ENCODE measurements at regions not wholly inside any gene's neighbourhood (a gene's known extent, or its start where the extent isn't known, plus 50 kb on each side); places are given as distances from the start of the nearest gene placed in this dataset.

DNA sequence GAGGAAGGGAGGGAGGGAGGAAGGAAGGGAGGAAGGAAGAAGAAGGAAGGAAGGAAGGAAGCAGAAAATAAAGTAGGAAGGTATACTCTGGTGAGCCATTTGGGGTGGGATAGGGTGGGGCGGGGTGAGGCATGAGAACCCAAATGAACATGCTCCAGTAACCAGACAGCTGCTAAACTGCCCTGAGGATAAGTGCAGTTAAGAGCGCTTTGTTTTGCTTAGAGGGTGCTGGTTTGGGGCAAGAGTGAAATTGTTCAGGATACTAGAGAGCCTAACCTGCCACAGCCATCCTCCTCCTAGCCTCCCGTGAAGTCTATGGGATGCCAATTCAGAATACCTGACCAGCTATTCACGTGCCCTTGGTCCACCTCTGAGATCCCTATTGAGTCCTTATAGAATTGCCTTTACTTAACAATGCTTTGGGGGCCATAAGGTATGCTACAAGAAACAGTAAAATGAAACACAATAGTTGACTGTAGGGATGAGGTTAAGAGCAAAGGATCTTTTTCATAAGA is 59.0 kb upstream of the ATF3 start:
- TF ChIP-seq POLR2A (IDR thresholded peaks at IDR 0.05; ENCODE audit: low read depth, low read length), result no peak
- TF ChIP-seq POLR2AphosphoS5 (IDR thresholded peaks at IDR 0.05; ENCODE audit: low read depth, low read length), result no peak
- no peak for TF ChIP-seq TAF1 (IDR thresholded peaks at IDR 0.05; ENCODE audit: borderline replicate concordance, low read depth, low read length)
